ENCODE measurements at regions not wholly inside any gene's neighbourhood (a gene's known extent, or its start where the extent isn't known, plus 50 kb on each side); places are given as distances from the start of the nearest gene placed in this dataset.

DNA sequence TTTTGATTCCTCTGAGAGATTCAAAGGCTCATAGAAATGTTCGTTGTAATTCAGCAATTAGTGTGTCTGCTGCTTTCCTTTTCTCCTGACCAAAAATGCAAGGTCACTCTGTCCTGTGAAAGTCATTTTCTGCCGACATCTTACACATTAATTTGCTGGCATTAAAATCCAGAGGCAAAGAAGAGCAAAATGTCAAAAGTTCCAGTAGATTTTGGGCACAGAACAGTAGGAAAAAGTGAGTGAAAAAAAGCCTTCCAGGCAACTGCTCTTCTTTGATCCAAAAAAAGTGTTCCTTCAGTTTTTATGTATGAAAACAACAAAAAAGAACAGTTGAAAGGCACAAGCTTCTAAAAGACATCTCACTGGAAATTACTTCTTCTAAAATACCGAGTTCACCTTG, 413.8 kb downstream of the FOXO1 start:
- TF ChIP-seq, protein P1, sequence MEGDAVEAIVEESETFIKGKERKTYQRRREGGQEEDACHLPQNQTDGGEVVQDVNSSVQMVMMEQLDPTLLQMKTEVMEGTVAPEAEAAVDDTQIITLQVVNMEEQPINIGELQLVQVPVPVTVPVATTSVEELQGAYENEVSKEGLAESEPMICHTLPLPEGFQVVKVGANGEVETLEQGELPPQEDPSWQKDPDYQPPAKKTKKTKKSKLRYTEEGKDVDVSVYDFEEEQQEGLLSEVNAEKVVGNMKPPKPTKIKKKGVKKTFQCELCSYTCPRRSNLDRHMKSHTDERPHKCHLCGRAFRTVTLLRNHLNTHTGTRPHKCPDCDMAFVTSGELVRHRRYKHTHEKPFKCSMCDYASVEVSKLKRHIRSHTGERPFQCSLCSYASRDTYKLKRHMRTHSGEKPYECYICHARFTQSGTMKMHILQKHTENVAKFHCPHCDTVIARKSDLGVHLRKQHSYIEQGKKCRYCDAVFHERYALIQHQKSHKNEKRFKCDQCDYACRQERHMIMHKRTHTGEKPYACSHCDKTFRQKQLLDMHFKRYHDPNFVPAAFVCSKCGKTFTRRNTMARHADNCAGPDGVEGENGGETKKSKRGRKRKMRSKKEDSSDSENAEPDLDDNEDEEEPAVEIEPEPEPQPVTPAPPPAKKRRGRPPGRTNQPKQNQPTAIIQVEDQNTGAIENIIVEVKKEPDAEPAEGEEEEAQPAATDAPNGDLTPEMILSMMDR (IDR thresholded peaks at IDR 0.05; ENCODE audit: insufficient read depth, low read length, poor library complexity, severe bottlenecking) = no peak
- no peak for TF ChIP-seq EZH2phosphoT487 (conservative IDR thresholded peaks at IDR 0.05; ENCODE audit: low read length)

Measured in SU-DHL-6 (cell line).